ENCODE measurements at regions not wholly inside any gene's neighbourhood (a gene's known extent, or its start where the extent isn't known, plus 50 kb on each side); places are given as distances from the start of the nearest gene placed in this dataset.

DNA sequence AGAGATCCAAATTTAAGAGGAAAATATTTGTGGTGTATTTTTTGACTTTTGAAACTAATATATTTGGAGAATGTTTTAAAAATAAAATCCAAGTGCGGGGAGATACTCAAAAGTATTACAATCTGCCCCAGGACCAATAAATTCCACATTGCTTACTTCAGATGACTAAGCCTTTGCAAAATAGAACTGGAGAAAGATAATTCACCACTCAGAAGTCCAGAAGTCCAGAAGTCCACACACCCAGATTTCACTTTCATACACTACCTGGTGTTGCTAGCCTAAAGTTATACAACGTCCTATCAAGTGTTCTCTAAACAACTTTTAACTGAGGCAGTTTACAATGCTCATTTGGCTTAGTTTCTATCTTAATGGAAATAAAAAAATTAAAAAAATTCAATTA lies 487.0 kb upstream of the SEMA3D start:
- Histone ChIP-seq H3K27ac (ENCODE audit: low read depth, low read length) (no peak overlapping the region), H3K4me3 (ENCODE audit: low read length) (no peak overlapping the region), H3K9me3 (ENCODE audit: control insufficient read depth in 2 of 3, low read length in 3 of 3) (no peaks in the 10 kb centered on the region), H3K27me3 (ENCODE audit: control insufficient read depth in 2 of 2, insufficient read depth in 2 of 2, low read length in 2 of 2) (no peaks in the 10 kb centered on the region), H3K4me1 (ENCODE audit: control insufficient read depth in 2 of 2, insufficient read depth in 2 of 2, low read length in 2 of 2) (no peaks in the 10 kb centered on the region), H3K36me3 (ENCODE audit: control insufficient read depth in 2 of 3, insufficient read depth in 3 of 3, low read length in 3 of 3) (no peaks in the 10 kb centered on the region)
- Mint-ChIP-seq H3K27ac (no peak overlapping the region), H3K9me3 (peaks cover 0 to 12% (median 3%) of the 10 kb centered on the region in 11 donors), H3K4me3 (no peak overlapping the region), H3K36me3 (no peaks in the 10 kb centered on the region), H3K27me3 (no peaks in the 10 kb centered on the region), H3K4me1 (no peaks in the 10 kb centered on the region)
- POLR2A ChIA-PET = no interaction called here
- ATAC-seq (no peak), DNase-seq (no peak)
- CTCF ChIA-PET = no interaction called here
- intact Hi-C loops (cut with micrococcal nuclease) = no loop called here

DNA sequence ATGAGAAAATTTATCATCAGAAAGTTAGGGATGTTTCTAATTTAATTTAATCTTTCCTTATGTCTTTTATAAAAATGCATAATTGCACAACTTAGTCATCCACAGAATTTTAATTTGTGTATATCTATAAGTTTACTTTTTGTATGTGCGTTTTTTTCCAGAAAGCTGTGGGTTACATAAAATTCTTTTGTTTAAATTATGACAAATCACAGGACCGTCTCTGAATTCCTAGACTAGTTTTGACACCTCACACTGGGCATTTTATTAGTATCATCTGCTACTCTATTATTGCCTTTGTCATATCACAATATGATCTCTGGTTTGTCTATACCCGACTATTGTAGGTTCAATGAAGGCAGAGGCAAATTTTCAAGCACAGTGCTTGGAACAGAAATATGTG lies 482.4 kb upstream of the SEMA3D start:
- H3K27ac Mint-ChIP-seq = no peak overlapping the region
- no peak overlapping the region for H3K4me3 Mint-ChIP-seq
- intact Hi-C loops (cut with micrococcal nuclease) = no loop called here
- H3K4me1 Mint-ChIP-seq = no peaks in the 10 kb centered on the region
- Histone ChIP-seq H3K27me3 (ENCODE audit: control insufficient read depth in 2 of 2, insufficient read depth in 2 of 2, low read length in 2 of 2) (no peaks in the 10 kb centered on the region), H3K27ac (ENCODE audit: low read depth, low read length) (no peak overlapping the region), H3K9me3 (ENCODE audit: control insufficient read depth in 2 of 3, low read length in 3 of 3) (no peaks in the 10 kb centered on the region), H3K36me3 (ENCODE audit: control insufficient read depth in 2 of 3, insufficient read depth in 3 of 3, low read length in 3 of 3) (no peaks in the 10 kb centered on the region), H3K4me1 (ENCODE audit: control insufficient read depth in 2 of 2, insufficient read depth in 2 of 2, low read length in 2 of 2) (no peaks in the 10 kb centered on the region), H3K4me3 (ENCODE audit: low read length) (no peak overlapping the region)
- H3K36me3 Mint-ChIP-seq = no peaks in the 10 kb centered on the region
- H3K27me3 Mint-ChIP-seq = no peaks in the 10 kb centered on the region
- POLR2A ChIA-PET = no interaction called here
- ATAC-seq (no peak), DNase-seq (no peak)
- CTCF ChIA-PET = no interaction called here
- H3K9me3 Mint-ChIP-seq = peaks cover 0 to 7% (median 1%) of the 10 kb centered on the region in 11 donors

DNA sequence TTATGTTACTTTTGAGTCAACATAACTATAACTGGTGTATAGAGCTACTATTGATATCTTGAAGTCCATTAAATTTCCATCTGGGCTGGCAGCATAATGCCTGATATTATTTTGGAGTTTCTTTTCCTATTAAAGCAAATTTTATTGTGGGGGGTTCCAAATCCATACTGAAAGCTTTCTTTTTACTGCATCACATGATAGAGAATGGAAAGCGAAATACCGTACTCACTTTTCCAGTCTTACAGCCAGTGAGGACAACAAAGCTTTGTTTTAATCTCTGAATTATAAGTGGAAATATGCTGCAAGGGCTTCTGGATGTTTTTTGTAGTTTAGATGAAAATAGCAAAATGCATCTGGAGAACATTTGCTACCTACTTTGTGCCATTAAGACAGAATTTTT lies 477.5 kb upstream of the SEMA3D start:
- Histone ChIP-seq H3K27ac (ENCODE audit: low read depth, low read length) (no peak overlapping the region), H3K4me3 (ENCODE audit: low read length) (no peak overlapping the region), H3K36me3 (ENCODE audit: control insufficient read depth in 2 of 3, insufficient read depth in 3 of 3, low read length in 3 of 3) (no peaks in the 10 kb centered on the region), H3K9me3 (ENCODE audit: control insufficient read depth in 2 of 3, low read length in 3 of 3) (no peaks in the 10 kb centered on the region), H3K27me3 (ENCODE audit: control insufficient read depth in 2 of 2, insufficient read depth in 2 of 2, low read length in 2 of 2) (no peaks in the 10 kb centered on the region), H3K4me1 (ENCODE audit: control insufficient read depth in 2 of 2, insufficient read depth in 2 of 2, low read length in 2 of 2) (no peaks in the 10 kb centered on the region)
- no peak for DNase-seq
- intact Hi-C loops (cut with micrococcal nuclease) = no loop called here
- Mint-ChIP-seq H3K36me3 (no peaks in the 10 kb centered on the region), H3K4me1 (no peaks in the 10 kb centered on the region), H3K27me3 (no peaks in the 10 kb centered on the region), H3K27ac (no peak overlapping the region), H3K9me3 (peaks cover 0 to 6% (median 0%) of the 10 kb centered on the region in 11 donors), H3K4me3 (no peak overlapping the region)
- ChIA-PET POLR2A (no interaction called here), CTCF (interaction anchor here (0.7 kb wide), 1 partner anchor 10 kb away, joined by 3 read pairs; no protein-coding TSS in a partner anchor)
- ATAC-seq = no peak

DNA sequence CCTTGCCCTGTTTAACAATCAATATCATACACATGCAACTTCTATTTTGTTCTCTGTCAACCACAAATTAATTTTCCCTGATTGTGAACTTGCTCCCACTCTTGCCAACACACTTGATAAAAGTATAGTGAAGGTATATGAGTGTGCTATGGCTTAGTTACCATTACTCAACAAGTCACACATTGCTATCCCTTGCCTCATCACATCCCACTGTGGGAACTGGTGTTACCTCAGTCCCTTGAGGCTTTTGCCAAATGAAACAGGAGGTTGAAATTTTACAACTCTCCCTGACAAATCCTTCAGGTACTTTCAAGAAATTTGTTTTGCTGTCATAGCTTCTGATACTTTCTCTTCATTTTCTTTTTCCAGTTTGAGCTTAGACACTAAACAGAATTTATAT lies 472.5 kb upstream of the SEMA3D start:
- Histone ChIP-seq H3K4me1 (ENCODE audit: control insufficient read depth in 2 of 2, insufficient read depth in 2 of 2, low read length in 2 of 2) (no peaks in the 10 kb centered on the region), H3K4me3 (ENCODE audit: low read length) (no peak overlapping the region), H3K27ac (ENCODE audit: low read depth, low read length) (no peak overlapping the region), H3K9me3 (ENCODE audit: control insufficient read depth in 2 of 3, low read length in 3 of 3) (no peaks in the 10 kb centered on the region), H3K36me3 (ENCODE audit: control insufficient read depth in 2 of 3, insufficient read depth in 3 of 3, low read length in 3 of 3) (no peaks in the 10 kb centered on the region), H3K27me3 (ENCODE audit: control insufficient read depth in 2 of 2, insufficient read depth in 2 of 2, low read length in 2 of 2) (no peaks in the 10 kb centered on the region)
- DNase-seq (no peak), ATAC-seq (no peak)
- ChIA-PET CTCF (no interaction called here), POLR2A (no interaction called here)
- H3K9me3 Mint-ChIP-seq = peaks cover 0 to 6% (median 0%) of the 10 kb centered on the region in 11 donors
- H3K4me3 Mint-ChIP-seq = no peak overlapping the region
- H3K27me3 Mint-ChIP-seq = no peaks in the 10 kb centered on the region
- H3K4me1 Mint-ChIP-seq = no peaks in the 10 kb centered on the region
- no peaks in the 10 kb centered on the region for H3K36me3 Mint-ChIP-seq
- H3K27ac Mint-ChIP-seq = no peak overlapping the region
- intact Hi-C loops (cut with micrococcal nuclease) = no loop called here

DNA sequence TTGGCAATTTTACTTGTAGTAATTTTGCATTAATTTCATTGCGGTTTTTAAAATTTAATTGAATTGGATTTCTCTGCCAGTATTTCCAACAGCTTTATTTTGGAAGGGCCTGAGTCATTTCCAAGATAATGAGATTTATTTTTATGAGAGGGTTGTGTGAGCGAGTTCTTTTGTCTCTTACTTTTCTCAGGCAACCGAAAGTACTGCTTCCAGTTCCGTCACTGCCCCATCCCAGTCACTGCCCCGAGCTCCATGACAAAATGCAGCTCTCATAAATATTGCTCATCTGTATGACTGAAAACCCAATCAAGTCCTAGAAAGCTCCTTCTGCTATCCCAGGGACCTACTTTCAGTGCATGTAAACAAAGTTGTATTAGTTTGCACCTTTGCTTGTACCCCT lies 468.4 kb upstream of the SEMA3D start:
- no peaks in the 10 kb centered on the region for H3K9me3 Mint-ChIP-seq
- no peaks in the 10 kb centered on the region for H3K9me3 ChIP-seq (ENCODE audit: control insufficient read depth in 2 of 3, low read length in 3 of 3)
- DNase-seq (no peak), ATAC-seq (no peak)
- no peaks in the 10 kb centered on the region for H3K36me3 ChIP-seq (ENCODE audit: control insufficient read depth in 2 of 3, insufficient read depth in 3 of 3, low read length in 3 of 3)
- no peak overlapping the region for H3K27ac ChIP-seq (ENCODE audit: low read depth, low read length)
- no peaks in the 10 kb centered on the region for H3K27me3 ChIP-seq (ENCODE audit: control insufficient read depth in 2 of 2, insufficient read depth in 2 of 2, low read length in 2 of 2)
- CTCF ChIA-PET = no interaction called here
- intact Hi-C loops (cut with micrococcal nuclease) = no loop called here
- H3K4me1 Mint-ChIP-seq = no peaks in the 10 kb centered on the region
- POLR2A ChIA-PET = no interaction called here
- H3K4me3 Mint-ChIP-seq = no peak overlapping the region
- H3K27ac Mint-ChIP-seq = no peak overlapping the region
- H3K4me3 ChIP-seq (ENCODE audit: low read length) = no peak overlapping the region
- H3K27me3 Mint-ChIP-seq = no peaks in the 10 kb centered on the region
- no peaks in the 10 kb centered on the region for H3K4me1 ChIP-seq (ENCODE audit: control insufficient read depth in 2 of 2, insufficient read depth in 2 of 2, low read length in 2 of 2)
- no peaks in the 10 kb centered on the region for H3K36me3 Mint-ChIP-seq

DNA sequence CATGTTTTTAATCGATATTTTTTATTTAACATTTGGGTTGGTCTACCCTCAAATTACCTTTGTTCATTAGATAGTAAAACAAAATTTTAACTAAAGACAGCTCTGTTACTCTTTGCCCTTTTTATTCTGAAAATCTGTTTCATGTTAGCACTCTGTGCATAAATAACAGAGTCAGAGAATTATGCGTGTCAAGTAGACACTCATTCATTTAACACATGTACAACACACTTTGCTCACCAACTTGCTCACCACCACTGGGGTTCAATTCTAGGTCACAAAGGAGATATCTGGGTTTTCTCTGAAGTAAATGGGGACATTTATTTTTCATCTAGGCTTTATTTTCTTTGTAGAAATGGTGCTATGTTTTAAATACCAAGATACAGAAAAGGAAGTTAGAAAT lies 457.4 kb upstream of the SEMA3D start:
- H3K27ac ChIP-seq (ENCODE audit: low read depth, low read length) = no peak overlapping the region
- H3K9me3 ChIP-seq (ENCODE audit: control insufficient read depth in 2 of 3, low read length in 3 of 3) = no peaks in the 10 kb centered on the region
- Mint-ChIP-seq H3K4me3 (no peak overlapping the region), H3K27ac (no peak overlapping the region), H3K36me3 (no peaks in the 10 kb centered on the region), H3K4me1 (no peaks in the 10 kb centered on the region), H3K9me3 (peaks cover 0 to 11% (median 0%) of the 10 kb centered on the region in 11 donors), H3K27me3 (no peaks in the 10 kb centered on the region)
- no peak overlapping the region for H3K4me3 ChIP-seq (ENCODE audit: low read length)
- no peak for ATAC-seq
- POLR2A ChIA-PET = no interaction called here
- intact Hi-C loops (cut with micrococcal nuclease) = no loop called here
- DNase-seq = no peak
- CTCF ChIA-PET = no interaction called here
- no peaks in the 10 kb centered on the region for H3K4me1 ChIP-seq (ENCODE audit: control insufficient read depth in 2 of 2, insufficient read depth in 2 of 2, low read length in 2 of 2)
- H3K36me3 ChIP-seq (ENCODE audit: control insufficient read depth in 2 of 3, insufficient read depth in 3 of 3, low read length in 3 of 3) = no peaks in the 10 kb centered on the region
- no peaks in the 10 kb centered on the region for H3K27me3 ChIP-seq (ENCODE audit: control insufficient read depth in 2 of 2, insufficient read depth in 2 of 2, low read length in 2 of 2)

DNA sequence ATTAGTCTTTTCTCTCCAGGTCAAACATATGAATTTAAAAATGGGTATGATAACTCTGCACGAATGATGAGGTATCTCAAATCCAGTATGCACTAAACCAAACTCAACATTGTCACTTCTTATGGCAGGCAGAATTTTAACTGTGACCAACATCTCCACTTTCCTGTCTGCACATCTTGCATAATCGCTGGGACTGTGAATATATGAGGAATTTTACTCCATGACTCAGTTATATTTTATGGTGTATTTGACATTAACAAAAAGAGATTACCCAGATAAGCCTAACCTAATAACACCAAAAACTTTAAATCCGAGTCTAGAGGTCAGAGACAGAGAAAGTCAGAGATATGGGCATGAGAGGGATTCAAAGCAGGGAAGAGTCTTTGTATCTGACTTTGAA lies 454.5 kb upstream of the SEMA3D start:
- no peaks in the 10 kb centered on the region for H3K36me3 Mint-ChIP-seq
- no peak overlapping the region for H3K27ac ChIP-seq (ENCODE audit: low read depth, low read length)
- ChIA-PET POLR2A (no interaction called here), CTCF (no interaction called here)
- intact Hi-C loops (cut with micrococcal nuclease) = loop anchor here in 1 of 2 donors (1.0 kb wide), 1 partner anchor 42 kb away; no protein-coding TSS in a partner anchor
- H3K4me3 Mint-ChIP-seq = no peak overlapping the region
- H3K4me1 Mint-ChIP-seq = no peaks in the 10 kb centered on the region
- ATAC-seq = no peak
- H3K36me3 ChIP-seq (ENCODE audit: control insufficient read depth in 2 of 3, insufficient read depth in 3 of 3, low read length in 3 of 3) = no peaks in the 10 kb centered on the region
- peaks cover 0 to 11% (median 0%) of the 10 kb centered on the region in 11 donors for H3K9me3 Mint-ChIP-seq
- no peak overlapping the region for H3K4me3 ChIP-seq (ENCODE audit: low read length)
- H3K27me3 Mint-ChIP-seq = no peaks in the 10 kb centered on the region
- no peaks in the 10 kb centered on the region for H3K4me1 ChIP-seq (ENCODE audit: control insufficient read depth in 2 of 2, insufficient read depth in 2 of 2, low read length in 2 of 2)
- DNase-seq = no peak
- H3K27ac Mint-ChIP-seq = no peak overlapping the region
- H3K9me3 ChIP-seq (ENCODE audit: control insufficient read depth in 2 of 3, low read length in 3 of 3) = no peaks in the 10 kb centered on the region
- no peaks in the 10 kb centered on the region for H3K27me3 ChIP-seq (ENCODE audit: control insufficient read depth in 2 of 2, insufficient read depth in 2 of 2, low read length in 2 of 2)

Data from naive thymus-derived CD4-positive, alpha-beta T cell (primary cell).